UCSD-AML1 (cell line): ENCODE measurements at regions not wholly inside any gene's neighbourhood (a gene's known extent, or its start where the extent isn't known, plus 50 kb on each side); places are given as distances from the start of the nearest gene placed in this dataset.

Source experiments
- DNase-seq: peaks from one replicate; lab custom pipeline; 2025; ENCODE audit not compliant: unreplicated experiment; lab: John Stamatoyannopoulos, UW

GRCh38 chr20:17819395-17820093 lies 119.8 kb downstream of the BANF2 start:
- DNase-seq = no peak

DNA sequence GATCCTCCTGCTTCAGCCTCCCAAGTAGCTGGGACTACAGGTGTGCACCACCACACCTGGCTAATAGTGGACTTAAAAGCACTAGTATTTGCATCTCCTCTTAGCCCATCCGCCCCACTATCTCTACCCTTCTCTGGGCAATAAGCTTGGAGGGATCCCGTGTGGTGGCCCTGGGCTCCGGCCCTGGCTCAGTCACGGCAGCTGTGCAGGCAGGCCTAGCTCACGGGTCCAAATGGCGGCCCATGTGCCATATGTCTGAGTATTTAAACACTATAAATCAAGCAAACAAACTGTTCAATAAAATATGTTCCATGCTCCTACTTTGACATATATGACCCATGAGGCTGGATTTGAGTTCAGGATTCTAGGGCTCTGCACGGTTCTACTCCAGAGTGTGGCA lies 118.4 kb downstream of the BANF2 start:
- DNase-seq = no peak

DNA sequence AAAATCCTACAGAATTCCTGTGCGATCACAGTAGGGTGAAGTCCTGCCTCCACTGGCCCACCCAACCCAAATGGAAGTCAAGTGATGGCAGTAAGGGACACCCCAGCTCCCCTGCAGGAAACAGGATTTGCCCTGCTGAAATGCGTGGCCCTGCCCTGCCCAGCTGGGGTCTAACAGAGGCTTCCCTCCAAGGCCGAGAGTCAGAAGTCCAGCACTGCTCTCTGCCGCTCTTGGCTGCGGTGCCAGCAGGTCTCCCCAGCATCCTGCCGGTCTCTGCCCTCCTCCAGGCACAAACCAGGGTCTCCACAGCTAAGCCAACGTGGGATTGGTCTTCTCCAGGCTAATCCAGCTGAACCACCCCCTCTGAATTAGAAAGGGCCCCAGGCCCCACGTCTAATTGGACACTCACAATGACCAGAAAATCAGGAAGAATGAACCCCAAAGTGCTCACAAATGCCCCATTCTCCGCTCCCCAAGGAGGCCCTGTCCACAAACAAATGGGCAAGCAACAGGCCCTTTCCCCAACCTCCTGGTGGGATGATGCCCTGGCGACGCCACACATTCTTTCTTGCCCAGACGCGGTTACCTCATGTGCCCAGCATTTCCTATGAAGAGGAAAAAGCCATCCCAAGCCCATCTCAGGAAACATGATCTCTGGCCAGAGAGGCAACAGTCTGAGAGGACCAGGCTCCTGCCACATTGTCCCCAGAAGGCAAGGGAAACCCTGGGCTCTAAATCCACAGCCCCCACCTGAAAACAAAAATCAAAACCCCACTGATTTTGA lies 117.2 kb downstream of the BANF2 start:
- no peak for DNase-seq

- DNase-seq = no peak
Measured at GRCh38 chr20:17811628-17811965, 111.8 kb downstream of the BANF2 start.

GRCh38 chr20:17810847-17811627 lies 111.3 kb downstream of the BANF2 start:
- no peak for DNase-seq

- no peak for DNase-seq
Measured at GRCh38 chr20:17810062-17810631, 110.4 kb downstream of the BANF2 start.

GRCh38 chr20:17809362-17810061 lies 109.7 kb downstream of the BANF2 start:
- no peak for DNase-seq

DNA sequence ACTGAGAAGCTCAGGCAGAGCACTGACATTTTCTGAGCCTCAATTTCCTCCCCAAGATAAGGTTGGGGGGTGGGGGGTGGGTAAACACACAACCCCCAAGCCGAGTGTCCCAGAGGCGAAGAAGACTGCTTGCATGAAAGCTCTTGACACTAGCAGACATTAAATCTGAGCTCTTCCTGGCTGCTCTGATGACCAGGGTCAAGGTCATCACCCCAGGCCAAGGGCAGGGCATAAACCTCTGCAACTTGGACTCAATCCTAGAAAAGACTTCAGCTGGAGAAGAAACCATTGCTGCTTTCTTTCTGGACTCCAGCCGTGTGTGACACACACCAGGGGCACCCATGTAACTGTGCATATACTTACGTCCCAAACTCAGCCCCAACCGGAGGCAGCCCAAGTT lies 109.0 kb downstream of the BANF2 start:
- no peak for DNase-seq

DNA sequence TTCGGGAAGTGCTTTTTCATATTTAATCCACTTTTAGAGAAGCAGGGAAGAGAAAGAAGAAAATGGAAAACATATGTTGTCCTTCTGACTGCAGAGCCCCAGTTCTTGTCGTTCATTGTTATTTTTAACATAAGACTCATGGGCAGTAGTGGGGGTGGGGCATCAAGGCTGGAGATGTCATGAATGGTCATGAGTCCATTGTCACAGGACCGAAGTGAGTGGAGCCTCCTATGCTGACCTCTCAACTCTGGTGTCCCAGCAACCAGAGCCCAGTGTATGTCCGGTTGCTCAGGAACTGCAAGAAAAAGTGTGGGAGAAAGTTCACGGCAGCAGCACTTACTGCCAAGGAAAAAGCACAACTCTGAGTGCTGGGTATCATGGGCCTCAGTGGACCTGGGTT lies 108.6 kb downstream of the BANF2 start:
- DNase-seq = no peak

- DNase-seq = no peak
Measured at GRCh38 chr20:17807651-17808050, 107.9 kb downstream of the BANF2 start.

DNA sequence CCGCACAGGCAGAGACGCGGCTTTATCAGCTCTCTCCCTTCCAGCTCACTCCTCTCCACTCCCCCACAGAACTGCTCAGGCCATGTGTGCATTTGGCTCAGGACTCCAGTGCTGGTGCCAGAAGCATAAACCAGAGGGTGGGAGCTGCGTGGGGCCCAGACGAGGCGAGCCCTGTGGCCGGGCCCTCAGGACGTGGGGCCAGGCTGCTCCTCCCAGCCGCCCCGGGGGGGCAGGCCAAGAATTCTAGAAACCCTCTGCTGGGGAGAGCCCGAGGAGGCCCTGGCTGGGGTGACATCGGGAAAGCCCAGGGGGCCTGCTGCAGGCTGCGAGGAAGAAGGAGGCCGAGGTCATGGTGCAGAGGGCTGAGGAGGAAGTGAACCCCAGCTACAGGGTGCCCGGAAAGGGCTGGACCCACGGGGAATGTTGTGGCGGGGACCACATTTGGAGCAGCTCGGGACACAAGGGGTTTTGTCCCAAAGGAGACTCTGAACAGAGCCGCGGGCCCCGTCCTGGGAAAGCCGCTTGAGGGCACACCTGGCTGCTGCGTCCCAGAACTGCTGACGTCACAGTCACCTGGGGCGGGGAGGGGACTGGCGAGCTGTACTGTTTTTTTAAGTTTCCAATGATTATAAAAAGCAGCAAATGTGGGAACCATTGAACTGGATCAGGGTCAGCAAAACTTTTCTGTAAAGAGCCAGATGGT lies 107.1 kb downstream of the BANF2 start:
- no peak for DNase-seq

DNA sequence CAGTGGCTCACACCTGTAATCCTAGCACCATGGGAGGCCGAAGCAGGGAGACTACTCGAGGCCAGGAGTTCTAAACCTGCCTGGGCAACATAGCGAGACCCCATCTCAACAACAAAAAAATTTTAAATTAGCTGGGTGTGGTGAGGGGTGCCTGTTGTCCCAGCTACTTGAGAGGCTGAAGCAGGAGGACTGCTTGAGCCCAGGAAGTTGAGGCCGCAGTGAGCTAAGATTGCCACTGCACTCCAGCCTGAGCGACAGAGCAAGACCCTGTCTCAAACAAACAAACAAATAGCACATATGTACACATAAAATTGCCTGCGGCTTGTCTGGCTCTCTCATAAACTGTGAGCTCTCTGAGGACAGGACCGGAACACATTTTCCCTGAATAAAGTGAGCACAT lies 106.3 kb downstream of the BANF2 start:
- DNase-seq = no peak

DNA sequence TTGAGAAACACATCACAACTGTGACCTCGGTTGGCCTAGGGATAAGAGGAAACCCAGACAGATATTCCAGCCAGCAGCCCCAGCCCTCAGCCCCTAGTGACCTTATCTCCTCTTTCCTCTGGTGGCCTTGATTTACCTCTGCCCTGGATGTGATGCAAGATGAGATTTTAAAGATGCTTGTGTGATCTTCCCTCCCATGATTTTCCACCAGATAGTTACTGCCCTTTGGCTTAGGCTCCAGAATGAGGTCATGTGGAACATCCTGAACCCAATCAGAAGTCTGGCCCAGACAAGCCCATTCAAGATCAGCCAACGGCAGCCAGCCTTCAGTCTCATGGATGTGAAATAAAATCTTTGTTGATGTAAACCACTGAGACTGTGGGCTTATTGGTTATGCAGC lies 104.0 kb downstream of the BANF2 start:
- no peak for DNase-seq

DNA sequence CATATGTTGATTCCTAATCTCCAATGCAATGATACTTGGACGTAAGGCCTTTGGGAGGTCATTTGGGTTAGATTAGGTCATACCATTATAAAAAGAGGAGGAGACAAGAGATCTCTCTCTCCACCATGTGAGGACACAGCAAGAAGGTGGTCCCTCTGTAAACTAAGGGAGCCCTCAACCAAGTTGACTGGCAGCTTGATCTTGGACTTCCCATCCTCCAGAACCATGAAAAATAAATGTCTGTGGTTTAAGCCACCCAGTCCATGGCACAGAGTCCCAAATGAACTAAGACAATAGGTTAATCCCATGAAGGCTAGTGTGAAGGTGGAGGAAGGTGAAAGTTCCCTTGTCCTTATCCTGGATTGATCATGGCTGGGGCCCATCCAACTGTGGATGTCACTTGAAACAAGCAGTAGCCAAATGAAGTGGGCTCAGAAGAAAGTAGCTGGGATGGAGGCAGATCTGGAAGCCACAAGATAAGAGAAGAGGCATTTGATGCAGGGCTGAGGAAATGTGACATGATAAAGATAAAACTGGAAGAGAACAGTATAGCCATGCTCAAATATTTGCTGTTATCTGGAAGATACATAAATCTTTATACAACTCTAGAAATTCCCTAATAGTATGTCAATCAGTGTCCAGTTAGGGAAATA lies 99.9 kb downstream of the BANF2 start:
- DNase-seq = no peak

- no peak for DNase-seq
Measured at GRCh38 chr20:17798601-17799000, 98.8 kb downstream of the BANF2 start.

DNA sequence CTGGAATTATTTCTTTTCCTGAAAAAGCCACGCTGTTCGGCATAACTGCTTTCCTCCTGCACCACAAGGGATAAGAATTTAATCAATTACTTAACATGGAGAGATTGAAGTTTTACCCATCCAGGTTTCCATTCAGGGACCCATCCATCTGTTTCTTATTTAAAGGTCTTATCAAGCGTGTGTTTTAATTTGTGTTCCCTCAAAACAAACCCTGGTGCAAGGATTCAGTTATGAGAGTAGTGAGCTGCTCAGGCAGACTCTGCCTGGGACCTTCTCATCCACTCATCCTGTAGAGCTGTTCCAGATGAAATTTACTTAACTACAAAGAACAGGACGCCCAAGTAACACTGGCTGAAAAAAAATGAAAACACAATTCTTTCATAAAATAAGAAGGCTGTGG lies 97.8 kb downstream of the BANF2 start:
- no peak for DNase-seq

DNA sequence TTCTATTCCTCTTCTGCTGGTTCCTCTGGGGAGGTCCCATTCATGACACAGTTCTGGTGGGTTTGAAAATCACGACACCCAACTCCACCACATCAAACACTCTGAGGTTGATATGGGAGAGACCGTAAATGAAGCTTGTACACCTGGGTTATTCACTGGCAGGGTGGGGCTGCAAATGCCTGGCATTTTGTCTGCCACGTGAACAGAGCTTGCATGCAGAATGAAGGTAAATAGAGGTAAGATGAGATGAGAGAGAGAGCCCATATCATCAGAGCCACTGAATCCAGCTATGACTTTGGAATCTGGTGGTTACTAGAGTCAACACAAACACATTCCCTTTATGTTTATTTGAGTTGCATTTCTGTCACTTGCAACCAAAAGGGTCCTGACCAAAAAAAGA lies 97.4 kb downstream of the BANF2 start:
- DNase-seq = no peak

DNA sequence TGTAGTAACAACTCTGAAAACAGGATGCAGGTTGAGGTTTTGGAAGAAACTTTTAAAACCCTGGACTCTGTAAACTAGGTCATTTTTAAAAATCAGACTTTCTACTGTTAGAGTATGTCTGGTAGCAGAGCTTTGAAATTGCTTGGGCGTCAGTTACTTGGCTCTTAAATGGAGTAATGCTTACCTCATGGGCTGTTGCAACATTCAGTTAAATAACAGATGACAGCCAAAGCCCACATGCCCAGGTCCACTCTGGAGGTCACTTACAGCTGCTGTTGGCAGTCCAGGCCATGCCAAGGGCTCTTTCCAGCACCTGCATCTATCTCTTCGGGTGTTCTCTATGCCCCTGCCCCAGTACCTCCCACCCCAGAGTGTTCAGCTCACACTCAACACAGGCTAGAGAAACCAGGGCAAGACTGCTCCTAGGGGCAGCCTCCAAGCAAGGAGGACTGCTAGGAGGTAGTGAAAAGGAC lies 96.4 kb downstream of the BANF2 start:
- DNase-seq = no peak

- no peak for DNase-seq
Measured at GRCh38 chr20:17795501-17796071, 95.8 kb downstream of the BANF2 start.
